DOHH2 (cell line): ENCODE measurements at regions not wholly inside any gene's neighbourhood (a gene's known extent, or its start where the extent isn't known, plus 50 kb on each side); places are given as distances from the start of the nearest gene placed in this dataset.
"Not testable (repeated sequence)": the region's sequence is repeated elsewhere in the genome, so short reads cannot be mapped to it uniquely, and the experiment has no call there.

Experiments used
- H3F3A ChIP-seq: fragments of 200-600 bp; sonication (generic), shearing (Covaris generic); 2 replicates; pipeline ENCODE4 v1.6.0; 2016; ENCODE audit warnings: antibody characterized with exemption, mild to moderate bottlenecking; ENCODE audit not compliant: control insufficient read depth, insufficient read depth
- H3K27ac ChIP-seq: fragments of 200-600 bp; sonication (generic); 2 replicates; pipeline ENCODE4 v1.5.1; 2014; ENCODE audit warnings: low read depth, mild to moderate bottlenecking, low read length, moderate library complexity
- H3K27me3 ChIP-seq: fragments of 200-600 bp; sonication (generic); 2 replicates; pipeline ENCODE4 v1.6.1; 2014; ENCODE audit warnings: mild to moderate bottlenecking, low read length, mixed read lengths; ENCODE audit not compliant: control insufficient read depth
- H3K36me3 ChIP-seq: fragments of 200-600 bp; sonication (generic); 2 replicates; pipeline ENCODE4 v1.6.1; 2014; ENCODE audit warnings: mild to moderate bottlenecking, low read length, moderate library complexity, mixed read lengths; ENCODE audit not compliant: control insufficient read depth
- H3K4me1 ChIP-seq: fragments of 200-600 bp; sonication (generic); 2 replicates; pipeline ENCODE4 v1.6.1; 2014; ENCODE audit warnings: mild to moderate bottlenecking, low read length, mixed read lengths; ENCODE audit not compliant: control insufficient read depth
- H3K4me2 ChIP-seq: fragments of 200-600 bp; sonication (generic); 2 replicates; pipeline ENCODE4 v1.6.0; 2014; ENCODE audit warnings: mild to moderate bottlenecking, low read length, moderate library complexity
- H3K4me3 ChIP-seq: fragments of 200-600 bp; sonication (generic); 2 replicates; pipeline ENCODE4 v1.5.1; 2014; ENCODE audit warnings: mild to moderate bottlenecking, low read length, mixed read lengths
- H3K79me2 ChIP-seq: fragments of 200-600 bp; sonication (generic); 2 replicates; pipeline ENCODE4 v1.6.1; 2014; ENCODE audit warnings: mild to moderate bottlenecking, low read length, mixed read lengths; ENCODE audit not compliant: control insufficient read depth
- H3K9me2 ChIP-seq: fragments of 200-600 bp; sonication (generic); replicated peaks from 2 replicates; pipeline ENCODE4 v1.6.1; 2014; ENCODE audit warnings: mild to moderate bottlenecking, low read length, mixed read lengths; ENCODE audit not compliant: control insufficient read depth
- H3K9me3 ChIP-seq: fragments of 200-600 bp; sonication (generic); 2 replicates; pipeline ENCODE4 v1.6.1; 2014; ENCODE audit warnings: antibody characterized with exemption, low read length, mixed read lengths; ENCODE audit not compliant: control insufficient read depth, insufficient read depth
- H4K20me1 ChIP-seq: fragments of 200-600 bp; sonication (generic); 2 replicates; pipeline ENCODE4 v1.6.0; 2014; ENCODE audit warnings: low read depth, mild to moderate bottlenecking, antibody characterized with exemption, low read length, moderate library complexity; ENCODE audit not compliant: control insufficient read depth, insufficient read depth
- EZH2phosphoT487 ChIP-seq: fragments of 200-600 bp; sonication (generic); IDR thresholded peaks from 2 replicates; pipeline ENCODE4 v1.6.1; 2017; ENCODE audit warnings: borderline replicate concordance, mild to moderate bottlenecking, antibody characterized with exemption, low read length, moderate library complexity, mixed read lengths
- TF ChIP-seq, protein P1 (sequence below): fragments of 200-600 bp; sonication (generic); IDR thresholded peaks from one replicate; pipeline ENCODE4 v1.5.1; 2014; ENCODE audit warnings: antibody characterized with exemption, mild to moderate bottlenecking, low read depth, low read length; ENCODE audit not compliant: poor library complexity, severe bottlenecking

DNA sequence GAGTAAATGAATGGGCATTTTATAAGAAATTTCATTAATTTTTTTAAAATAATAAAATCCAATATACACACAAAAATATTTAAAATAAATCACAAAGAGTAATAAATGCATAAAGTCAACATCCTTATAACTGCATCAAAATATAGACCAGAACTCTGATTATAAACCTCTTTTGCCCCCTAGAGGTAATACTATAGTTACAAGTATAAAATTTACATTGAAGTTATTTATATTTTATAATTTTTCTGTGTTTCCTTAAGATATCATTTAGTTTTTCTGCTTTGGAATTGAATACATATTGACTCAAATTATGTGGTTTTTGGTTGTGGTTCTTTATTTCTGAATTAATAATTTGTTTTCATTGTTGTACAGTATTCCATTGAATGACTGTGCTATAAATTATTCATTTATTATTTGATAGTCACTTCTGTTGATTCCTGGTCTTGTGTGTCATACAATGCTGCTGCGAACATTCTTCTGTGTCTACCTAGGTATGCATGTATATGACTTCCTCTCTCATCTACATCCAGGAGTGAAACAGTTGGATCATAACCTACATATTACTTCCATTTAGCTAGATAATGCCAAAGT is 673.6 kb downstream of the IPMK start:
- H3K27ac ChIP-seq, result no peak overlapping the region
- H3K27me3 ChIP-seq, result no peaks in the 10 kb centered on the region
- no peak overlapping the region for H3K4me2 ChIP-seq
- no peaks in the 10 kb centered on the region for H3K79me2 ChIP-seq
- no peaks in the 10 kb centered on the region for H3F3A ChIP-seq
- H3K9me2 ChIP-seq, result no peaks in the 10 kb centered on the region
- no peaks in the 10 kb centered on the region for H3K36me3 ChIP-seq
- no peaks in the 10 kb centered on the region for H3K9me3 ChIP-seq
- no peaks in the 10 kb centered on the region for H4K20me1 ChIP-seq
- H3K4me3 ChIP-seq, result no peak overlapping the region
- H3K4me1 ChIP-seq, result no peaks in the 10 kb centered on the region
- TF ChIP-seq EZH2phosphoT487, result no peak
- TF ChIP-seq, protein P1, sequence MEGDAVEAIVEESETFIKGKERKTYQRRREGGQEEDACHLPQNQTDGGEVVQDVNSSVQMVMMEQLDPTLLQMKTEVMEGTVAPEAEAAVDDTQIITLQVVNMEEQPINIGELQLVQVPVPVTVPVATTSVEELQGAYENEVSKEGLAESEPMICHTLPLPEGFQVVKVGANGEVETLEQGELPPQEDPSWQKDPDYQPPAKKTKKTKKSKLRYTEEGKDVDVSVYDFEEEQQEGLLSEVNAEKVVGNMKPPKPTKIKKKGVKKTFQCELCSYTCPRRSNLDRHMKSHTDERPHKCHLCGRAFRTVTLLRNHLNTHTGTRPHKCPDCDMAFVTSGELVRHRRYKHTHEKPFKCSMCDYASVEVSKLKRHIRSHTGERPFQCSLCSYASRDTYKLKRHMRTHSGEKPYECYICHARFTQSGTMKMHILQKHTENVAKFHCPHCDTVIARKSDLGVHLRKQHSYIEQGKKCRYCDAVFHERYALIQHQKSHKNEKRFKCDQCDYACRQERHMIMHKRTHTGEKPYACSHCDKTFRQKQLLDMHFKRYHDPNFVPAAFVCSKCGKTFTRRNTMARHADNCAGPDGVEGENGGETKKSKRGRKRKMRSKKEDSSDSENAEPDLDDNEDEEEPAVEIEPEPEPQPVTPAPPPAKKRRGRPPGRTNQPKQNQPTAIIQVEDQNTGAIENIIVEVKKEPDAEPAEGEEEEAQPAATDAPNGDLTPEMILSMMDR, result no peak

DNA sequence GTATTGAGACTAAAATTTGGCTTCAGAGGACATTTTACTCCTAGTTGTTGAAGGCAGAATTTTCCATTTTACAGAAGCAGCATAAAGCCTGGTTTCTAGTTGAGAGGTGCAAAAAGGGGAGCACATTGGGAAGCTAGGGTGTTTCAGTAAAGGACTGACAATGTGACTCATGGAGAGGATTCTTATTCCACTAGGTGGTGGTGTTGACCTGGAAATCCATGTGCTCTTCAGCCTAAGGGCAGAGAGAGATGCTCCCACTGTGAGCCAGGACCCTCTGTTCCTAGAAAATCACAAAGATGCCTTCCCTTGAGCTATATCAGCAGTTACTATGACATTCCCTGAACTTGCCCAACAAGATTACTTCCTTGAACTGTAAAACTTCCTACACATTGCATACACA is 687.8 kb downstream of the IPMK start:
- Histone ChIP-seq H3F3A (no peaks in the 10 kb centered on the region), H3K27me3 (no peaks in the 10 kb centered on the region), H3K4me2 (no peak overlapping the region), H3K36me3 (no peaks in the 10 kb centered on the region), H3K4me1 (no peaks in the 10 kb centered on the region), H3K9me3 (no peaks in the 10 kb centered on the region; the same call in 1 of the 2 replicates), H3K4me3 (no peak overlapping the region), H4K20me1 (no peaks in the 10 kb centered on the region), H3K9me2 (no peaks in the 10 kb centered on the region), H3K79me2 (no peaks in the 10 kb centered on the region), H3K27ac (no peak overlapping the region)
- no peak for TF ChIP-seq EZH2phosphoT487
- TF ChIP-seq, protein P1, result peak; percentile 27

DNA sequence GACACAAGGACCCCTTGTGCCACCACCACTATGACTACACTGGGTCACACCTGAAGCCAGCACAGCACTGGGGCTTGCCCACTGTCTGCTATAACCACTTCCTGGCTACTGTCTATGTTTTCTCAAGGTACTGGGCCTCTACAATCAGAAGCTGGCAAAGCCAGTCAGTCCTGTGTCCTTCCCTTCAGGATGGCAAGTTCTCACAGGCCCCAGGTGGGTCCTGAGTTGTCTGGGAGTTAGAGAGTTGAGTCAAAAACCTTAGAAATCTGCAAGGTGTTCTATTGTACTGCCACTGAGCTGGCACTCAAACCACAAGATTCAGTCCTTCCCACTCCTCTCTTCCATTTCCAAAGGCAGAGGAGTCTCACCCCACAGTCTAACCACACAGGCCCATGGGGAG is 705.5 kb downstream of the IPMK start:
- H3K27me3 ChIP-seq, result no peaks in the 10 kb centered on the region
- H3K9me3 ChIP-seq, result no peaks in the 10 kb centered on the region
- H3K4me3 ChIP-seq, result no peak overlapping the region
- no peaks in the 10 kb centered on the region for H3K9me2 ChIP-seq
- H4K20me1 ChIP-seq, result no peaks in the 10 kb centered on the region
- H3K36me3 ChIP-seq, result no peaks in the 10 kb centered on the region
- no peaks in the 10 kb centered on the region for H3K79me2 ChIP-seq
- no peak overlapping the region for H3K27ac ChIP-seq
- no peak for TF ChIP-seq EZH2phosphoT487
- TF ChIP-seq, protein P1, result no peak
- no peaks in the 10 kb centered on the region for H3F3A ChIP-seq
- no peaks in the 10 kb centered on the region for H3K4me1 ChIP-seq
- H3K4me2 ChIP-seq, result no peak overlapping the region

DNA sequence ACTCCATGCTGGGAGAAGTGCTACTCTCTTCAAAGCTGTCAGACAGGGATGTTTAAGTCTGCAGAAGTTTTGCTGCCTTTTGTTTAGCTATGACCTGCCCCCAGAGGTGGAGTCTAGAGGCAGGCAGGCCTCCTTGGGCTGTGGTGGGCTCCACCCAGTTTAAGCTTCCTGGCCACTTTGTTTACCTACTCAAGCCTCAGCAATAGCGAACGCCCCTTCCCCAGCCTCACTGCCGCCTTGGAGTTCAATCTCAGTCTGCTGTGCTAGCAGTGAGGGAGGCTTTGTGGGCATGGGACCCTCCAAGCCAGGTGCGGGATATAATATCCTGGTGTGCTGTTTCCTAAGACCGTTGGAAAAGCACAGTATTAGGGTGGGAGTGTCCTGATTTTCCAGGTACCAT is 715.9 kb downstream of the IPMK start:
- not testable (repeated sequence) for H3K9me2 ChIP-seq, H3F3A ChIP-seq, H3K4me1 ChIP-seq, H3K79me2 ChIP-seq, H3K4me3 ChIP-seq, H4K20me1 ChIP-seq, H3K36me3 ChIP-seq, H3K27ac ChIP-seq, H3K9me3 ChIP-seq, H3K4me2 ChIP-seq, H3K27me3 ChIP-seq
